Neural cell (in vitro differentiated cells): ENCODE measurements at regions not wholly inside any gene's neighbourhood (a gene's known extent, or its start where the extent isn't known, plus 50 kb on each side); places are given as distances from the start of the nearest gene placed in this dataset.

Experiments
- CTCF ChIP-seq: fragments of 450-650 bp; IDR thresholded peaks from 2 replicates; pipeline ENCODE4 v1.5.1; 2014; ENCODE audit warnings: antibody characterized with exemption, mild to moderate bottlenecking, moderate library complexity; ENCODE audit not compliant: poor library complexity, severe bottlenecking
- EP300 ChIP-seq: fragments of 450-650 bp; conservative IDR thresholded peaks from 2 replicates; pipeline ENCODE4 v1.6.1; 2014; ENCODE audit warnings: antibody characterized with exemption, mild to moderate bottlenecking, moderate library complexity; ENCODE audit not compliant: poor library complexity, severe bottlenecking
- EZH2 ChIP-seq: fragments of 200-600, 300-800 bp; shearing (Covaris generic), sonication (generic); IDR thresholded peaks from 2 replicates; pipeline ENCODE4 v1.6.1; 2014; ENCODE audit warnings: antibody characterized with exemption, low read length, borderline replicate concordance, mild to moderate bottlenecking; ENCODE audit not compliant: insufficient read depth, poor library complexity, severe bottlenecking
- MXI1 ChIP-seq: fragments of 450-650 bp; conservative IDR thresholded peaks from 2 replicates; pipeline ENCODE4 v1.6.1; 2014; ENCODE audit warnings: antibody characterized with exemption, mild to moderate bottlenecking; ENCODE audit not compliant: poor library complexity, severe bottlenecking
- POLR2AphosphoS5 ChIP-seq: IDR thresholded peaks from 2 replicates; pipeline ENCODE4 v1.6.1; 2012
- RAD21 ChIP-seq: fragments of 450-650 bp; conservative IDR thresholded peaks from 2 replicates; pipeline ENCODE4 v1.6.1; 2014; ENCODE audit warnings: antibody characterized with exemption, mild to moderate bottlenecking, moderate library complexity
- REST ChIP-seq: IDR thresholded peaks from 2 replicates; pipeline ENCODE4 v1.6.1; 2012; ENCODE audit warnings: borderline replicate concordance
- TAF1 ChIP-seq: IDR thresholded peaks from 2 replicates; pipeline ENCODE4 v1.6.1; 2012; ENCODE audit warnings: low read depth

GRCh38 chr17:72504783-72505182, 384.0 kb downstream of the SOX9 start:
- no peak for TF ChIP-seq CTCF
- TF ChIP-seq TAF1, result no peak
- no peak for TF ChIP-seq EZH2
- TF ChIP-seq POLR2AphosphoS5, result no peak
- no peak for TF ChIP-seq RAD21
- TF ChIP-seq MXI1, result no peak
- TF ChIP-seq EP300, result no peak
- TF ChIP-seq REST, result no peak
